Putamen (tissue), 1 donor: ENCODE measurements at regions not wholly inside any gene's neighbourhood (a gene's known extent, or its start where the extent isn't known, plus 50 kb on each side); places are given as distances from the start of the nearest gene placed in this dataset.

ENCODE experiments used
- DNase-seq: peaks from one replicate; pipeline ENCODE4 v3.0.0-alpha.2; 2016; ENCODE audit warnings: low spot score

GRCh38 chr17:77700165-77700881 lies 258.2 kb upstream of the TNRC6C start:
- no peak for DNase-seq

GRCh38 chr17:77701996-77702395 lies 256.5 kb upstream of the TNRC6C start:
- no peak for DNase-seq

- DNase-seq: no peak
These were observed 254.3 kb upstream of the TNRC6C start for GRCh38 chr17:77704048-77704815.

DNA sequence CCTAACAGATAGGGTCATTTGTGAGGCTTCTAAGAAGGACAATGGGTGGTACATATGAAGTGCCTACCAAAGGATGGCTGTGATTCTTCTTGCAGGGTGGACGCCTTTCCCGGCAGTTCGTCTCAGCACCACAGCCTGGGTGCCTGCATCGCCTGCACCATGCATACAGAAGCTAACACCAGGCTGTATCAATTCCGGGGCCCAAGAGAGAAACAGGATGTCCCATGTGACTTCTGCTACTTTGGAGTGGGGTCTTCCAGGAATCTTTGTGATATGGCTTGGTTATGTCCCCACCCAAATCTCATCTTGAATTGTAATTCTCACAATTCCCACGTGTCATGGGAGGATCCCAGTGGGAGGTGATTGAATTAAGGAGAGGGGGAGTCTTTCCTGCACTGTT lies 251.6 kb upstream of the TNRC6C start:
- no peak for DNase-seq

- DNase-seq: no peak
These were observed 251.0 kb upstream of the TNRC6C start for GRCh38 chr17:77707546-77707945.

- DNase-seq: no peak
These were observed 250.5 kb upstream of the TNRC6C start for GRCh38 chr17:77708049-77708448.

DNA sequence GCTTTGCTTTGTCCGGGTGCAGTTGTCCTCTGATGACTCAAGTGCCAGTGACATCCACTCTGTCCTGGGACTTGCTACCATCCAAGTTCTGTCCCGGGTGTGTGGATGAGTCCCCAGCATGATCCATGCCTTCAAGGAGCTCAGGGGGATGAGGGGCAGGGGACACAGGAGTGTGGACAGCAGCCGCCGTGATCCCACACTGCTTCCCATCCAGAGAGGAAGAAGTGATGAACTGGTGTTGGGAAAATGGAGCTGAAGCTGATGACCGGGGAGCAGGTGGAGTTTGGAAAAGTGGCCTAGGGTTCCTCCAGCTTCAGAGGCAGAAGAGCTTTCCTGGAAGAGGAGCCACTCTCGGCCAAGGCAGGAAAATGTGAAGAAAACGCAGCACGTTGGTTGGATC lies 249.6 kb upstream of the TNRC6C start:
- DNase-seq: no peak

DNA sequence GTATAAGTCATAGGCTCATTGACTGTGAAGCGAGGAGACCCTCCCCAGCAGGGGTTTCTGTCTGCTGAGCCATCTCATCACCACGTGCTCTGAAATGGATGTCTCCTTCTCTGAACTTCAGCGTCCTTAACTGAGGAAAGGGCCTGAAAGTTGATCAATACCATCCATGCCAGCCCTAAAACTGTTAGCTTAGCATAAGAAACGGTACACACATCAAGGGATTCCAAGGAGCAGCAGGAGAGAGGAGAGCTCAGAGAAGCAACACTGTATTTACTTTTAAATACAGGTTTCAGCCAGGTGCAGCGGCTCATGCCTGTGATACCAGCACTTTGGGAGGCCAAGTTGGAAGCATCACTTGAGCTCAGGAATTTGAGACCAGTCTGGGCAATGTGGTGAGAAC lies 248.9 kb upstream of the TNRC6C start:
- no peak for DNase-seq

GRCh38 chr17:77712578-77712977 lies 245.9 kb upstream of the TNRC6C start:
- DNase-seq: no peak

GRCh38 chr17:77716289-77716926 lies 242.1 kb upstream of the TNRC6C start:
- DNase-seq: no peak

- no peak for DNase-seq
These were observed 240.4 kb upstream of the TNRC6C start for GRCh38 chr17:77717941-77718668.

DNA sequence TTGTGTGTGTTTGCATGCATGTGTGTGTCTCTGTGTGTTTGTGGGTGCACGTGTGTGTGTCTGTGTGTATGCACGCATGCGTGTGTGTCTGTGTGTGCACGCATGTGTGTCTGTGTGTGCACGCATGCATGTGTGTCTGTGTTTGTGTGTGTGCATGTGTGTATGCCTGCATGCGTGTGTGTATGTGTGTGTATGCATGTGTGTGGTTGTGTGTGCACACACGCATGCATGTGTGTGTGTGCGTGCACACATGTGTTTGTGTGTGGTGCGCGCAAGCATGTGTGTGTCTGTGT lies 239.9 kb upstream of the TNRC6C start:
- DNase-seq: no peak

- DNase-seq: no peak
These were observed 238.7 kb upstream of the TNRC6C start for GRCh38 chr17:77719806-77720205.

GRCh38 chr17:77720946-77721845 lies 237.3 kb upstream of the TNRC6C start:
- DNase-seq: no peak

DNA sequence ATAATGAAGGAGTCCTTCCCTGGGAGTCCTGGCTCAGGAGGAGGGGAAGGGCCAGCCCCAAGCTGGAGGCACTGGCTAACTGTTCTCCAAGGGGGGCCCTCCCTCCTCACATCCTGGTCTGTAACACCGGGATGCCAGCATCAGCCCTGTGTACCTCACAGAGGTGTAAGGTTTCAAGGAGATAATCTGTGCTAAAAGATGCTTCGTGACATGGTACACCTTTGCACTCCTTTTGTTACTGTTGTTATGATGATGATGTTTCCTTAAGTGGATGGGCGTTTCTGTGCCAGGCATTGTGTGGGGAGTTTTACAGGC lies 236.7 kb upstream of the TNRC6C start:
- no peak for DNase-seq

GRCh38 chr17:77722366-77722765 lies 236.1 kb upstream of the TNRC6C start:
- DNase-seq: no peak

GRCh38 chr17:77723071-77723908 lies 235.2 kb upstream of the TNRC6C start:
- DNase-seq: peak; percentile 40

- no peak for DNase-seq
These were observed 234.3 kb upstream of the TNRC6C start for GRCh38 chr17:77723909-77724875.

GRCh38 chr17:77724876-77725615 lies 233.5 kb upstream of the TNRC6C start:
- DNase-seq: no peak
